H1 (cell line): ENCODE measurements at regions not wholly inside any gene's neighbourhood (a gene's known extent, or its start where the extent isn't known, plus 50 kb on each side); places are given as distances from the start of the nearest gene placed in this dataset.

Experiments used
- BCL11A ChIP-seq, 2 experiments: IDR thresholded peaks; one replicate each; pipeline ENCODE4 v1.6.1; 2011; ENCODE audit warnings: low read depth in 2 of 2, low read length in 2 of 2, mild to moderate bottlenecking in 2 of 2
- CEBPB ChIP-seq: IDR thresholded peaks from 2 replicates; pipeline ENCODE4 v1.6.1; 2012; ENCODE audit warnings: low read depth, low read length
- CHD1 ChIP-seq: IDR thresholded peaks from 2 replicates; pipeline ENCODE4 v1.6.1; 2012; ENCODE audit warnings: low read depth, low read length, improper control_type of control experiment
- JUN ChIP-seq: IDR thresholded peaks from 2 replicates; pipeline ENCODE4 v1.6.1; 2011; ENCODE audit warnings: low read depth, mild to moderate bottlenecking, improper control_type of control experiment, low read length
- KDM5A ChIP-seq: fragments of 200-600 bp; IDR thresholded peaks from 2 replicates; pipeline ENCODE4 v1.7.1; 2012; ENCODE audit warnings: mild to moderate bottlenecking, low read length, inconsistent platforms, mixed read lengths
- NANOG ChIP-seq: IDR thresholded peaks from 2 replicates; pipeline ENCODE4 v1.6.1; 2011; ENCODE audit warnings: low read length, low read depth, mild to moderate bottlenecking, inconsistent platforms; ENCODE audit not compliant: insufficient read depth, poor library complexity, severe bottlenecking
- RXRA ChIP-seq: IDR thresholded peaks from 2 replicates; pipeline ENCODE4 v1.6.1; 2011; ENCODE audit warnings: low read depth, mild to moderate bottlenecking, low read length, moderate library complexity; ENCODE audit not compliant: insufficient read depth
- SIX5 ChIP-seq: IDR thresholded peaks from 2 replicates; pipeline ENCODE4 v1.6.1; 2011; ENCODE audit warnings: mild to moderate bottlenecking, low read depth, low read length
- TAF1 ChIP-seq: IDR thresholded peaks from 2 replicates; pipeline ENCODE4 v1.6.1; 2011; ENCODE audit warnings: mild to moderate bottlenecking, low read depth, low read length

GRCh38 chr2:144256996-144257707, 262.8 kb downstream of the ZEB2 start (continued):
- TF ChIP-seq RXRA = no peak
- TF ChIP-seq SIX5 = no peak
- no peak for TF ChIP-seq CEBPB
- TF ChIP-seq NANOG = no peak
- TF ChIP-seq BCL11A (IDR thresholded peaks at IDR 0.05; ENCODE audit: low read depth in 2 of 2, low read length in 2 of 2) = no peak
- TF ChIP-seq KDM5A = no peak
- TF ChIP-seq CHD1 = no peak
- TF ChIP-seq TAF1 = no peak
- TF ChIP-seq JUN = no peak
